ENCODE measurements at regions not wholly inside any gene's neighbourhood (a gene's known extent, or its start where the extent isn't known, plus 50 kb on each side); places are given as distances from the start of the nearest gene placed in this dataset.

- no peak for DNase-seq (ENCODE audit: low spot score)
These were observed 51.8 kb upstream of the MPDZ start for GRCh38 chr9:13331320-13331719.

- DNase-seq (ENCODE audit: low spot score), result no peak
These were observed 51.0 kb upstream of the MPDZ start for GRCh38 chr9:13330396-13331004.
